ENCODE measurements at regions not wholly inside any gene's neighbourhood (a gene's known extent, or its start where the extent isn't known, plus 50 kb on each side); places are given as distances from the start of the nearest gene placed in this dataset.

DNA sequence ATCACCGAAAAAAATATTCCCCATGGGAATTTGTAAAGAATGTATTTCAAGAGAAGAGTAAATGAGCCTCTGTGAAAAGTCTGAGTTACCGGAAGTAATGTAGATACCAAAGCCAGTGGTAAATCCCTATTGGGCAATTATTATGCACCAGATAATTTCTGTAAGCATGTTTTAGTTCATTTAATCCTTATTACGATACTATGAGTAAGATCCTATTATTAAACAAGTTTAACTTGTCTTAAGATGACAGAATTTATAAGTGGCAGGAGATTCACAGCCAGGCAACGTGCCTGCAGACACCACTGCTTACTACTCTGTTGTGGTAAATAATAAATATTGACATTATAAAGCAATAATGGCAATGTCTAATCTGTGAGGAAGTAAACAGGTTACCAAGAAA, 280.8 kb upstream of the RGPD4 start:
- Histone ChIP-seq H3K18ac (ENCODE audit: insufficient read length, low read depth, low read length) (no peak overlapping the region), H3K4ac (ENCODE audit: low read depth, low read length) (no peak overlapping the region), H3K27ac (ENCODE audit: insufficient read length, low read depth, low read length) (no peak overlapping the region), H3K79me2 (ENCODE audit: insufficient read depth, low read length) (no peaks in the 10 kb centered on the region), H2BK12ac (ENCODE audit: insufficient read length, low read depth, low read length) (no peak overlapping the region), H2AFZ (ENCODE audit: low read length) (no peak overlapping the region), H3K23ac (ENCODE audit: insufficient read length, low read depth, low read length) (no peak overlapping the region), H2BK20ac (ENCODE audit: low read depth, low read length, poor library complexity, severe bottlenecking) (no peak overlapping the region), H3K14ac (ENCODE audit: insufficient read depth, low read length) (no peak overlapping the region), H3K9me3 (ENCODE audit: control insufficient read depth, low read depth, low read length) (no peaks in the 10 kb centered on the region), H3K23me2 (ENCODE audit: insufficient read length, low read depth, low read length, poor library complexity, severe bottlenecking) (no peaks in the 10 kb centered on the region), H3K79me1 (ENCODE audit: insufficient read depth, low read depth, low read length, poor library complexity, severe bottlenecking) (no peaks in the 10 kb centered on the region), H2AK5ac (ENCODE audit: insufficient read length, low read length) (no peak overlapping the region), H3K56ac (ENCODE audit: insufficient read length, low read depth, low read length) (no peak overlapping the region), H4K91ac (ENCODE audit: insufficient read length, low read depth, low read length) (no peak overlapping the region), H3K4me2 (ENCODE audit: insufficient read depth, insufficient read length, low read length) (no peak overlapping the region), H4K5ac (ENCODE audit: insufficient read length, low read depth, low read length) (no peak overlapping the region), H3K9ac (ENCODE audit: extremely low read depth, insufficient read length, low read length) (no peak overlapping the region), H4K20me1 (ENCODE audit: control insufficient read depth, insufficient read depth, insufficient read length) (no peaks in the 10 kb centered on the region), H2BK120ac (ENCODE audit: low read depth, low read length, poor library complexity, severe bottlenecking) (no peak overlapping the region), H4K8ac (replicated peaks; ENCODE audit: insufficient read length, low read depth, low read length) (no peak overlapping the region), H3K4me1 (ENCODE audit: insufficient read depth, low read length) (no peaks in the 10 kb centered on the region; the same call in 1 of the 2 replicates), H3T11ph (ENCODE audit: low read length) (no peak overlapping the region), H2BK15ac (ENCODE audit: low read depth, low read length) (no peak overlapping the region), H2BK5ac (ENCODE audit: insufficient read length, low read length) (no peak overlapping the region), H3K27me3 (ENCODE audit: insufficient read depth, low read length) (no peaks in the 10 kb centered on the region; the same call in 1 of the 2 replicates)
- Mint-ChIP-seq H3K4me3 (no peak overlapping the region), H3K27ac (no peak overlapping the region), H3K9me3 (no peaks in the 10 kb centered on the region), H3K36me3 (ENCODE audit: insufficient read depth in 1 of 3, low read depth in 3 of 3) (no peaks in the 10 kb centered on the region), H3K27me3 (ENCODE audit: low read depth) (no peaks in the 10 kb centered on the region), H3K4me1 (peaks cover 6 to 8% of the 10 kb centered on the region in 2 experiments; a peak in 3 of 4 replicates)
- WGBS (ENCODE audit: extremely low coverage, insufficient read length, low lambda C conversion rate), result no CpG with 5 or more reads among the region's 4 CpGs
- no peak for DNase-seq
- TF ChIP-seq CTCF (conservative IDR thresholded peaks at IDR 0.05), result no peak

Data from H9 (cell line).